Stimulated activated effector memory CD8-positive, alpha-beta T cell treated with anti-CD3 and anti-CD28 coated beads, Interleukin-12 subunit alpha, Interleukin-12 subunit beta, amount 100 ng/mL, for 72 hours (primary cell): ENCODE measurements at regions not wholly inside any gene's neighbourhood (a gene's known extent, or its start where the extent isn't known, plus 50 kb on each side); places are given as distances from the start of the nearest gene placed in this dataset.
A peak's percentile ranks its signal among the peaks of the same experiment; 100 is the strongest.
"Not testable (repeated sequence)": the region's sequence is repeated elsewhere in the genome, so short reads cannot be mapped to it uniquely, and the experiment has no call there.

Source experiments
- ATAC-seq: fragments of 150-1000 bp; cut with Tn5 transposase; 2 replicates; pipeline ENCODE4 v1.10.0; 2021
- DNase-seq, 2 donors: peaks; one replicate each; pipeline ENCODE4 v3.0.0; 2021 to 2022; ENCODE audit warnings: low spot score in 2 of 2
- H3K27ac Mint-ChIP-seq: one replicate; pipeline ENCODE4 v1.8.0; 2022; ENCODE audit warnings: mild to moderate bottlenecking, mixed read lengths
- H3K36me3 Mint-ChIP-seq: one replicate; pipeline ENCODE4 v1.8.0; 2022; ENCODE audit warnings: mild to moderate bottlenecking, mixed read lengths
- H3K4me1 Mint-ChIP-seq: one replicate; pipeline ENCODE4 v1.8.0; 2022; ENCODE audit warnings: mixed read lengths
- H3K4me3 Mint-ChIP-seq: one replicate; pipeline ENCODE4 v1.8.0; 2022; ENCODE audit warnings: mild to moderate bottlenecking, mixed read lengths
- H3K9me3 Mint-ChIP-seq: one replicate; pipeline ENCODE4 v1.8.0; 2022; ENCODE audit warnings: mixed read lengths

GRCh38 chrX:140157611-140158010 lies 192.3 kb upstream of the CXorf66 start:
- no peaks in the 10 kb centered on the region for H3K4me1 Mint-ChIP-seq
- no peak overlapping the region for H3K4me3 Mint-ChIP-seq
- no peak overlapping the region for H3K27ac Mint-ChIP-seq
- no peaks in the 10 kb centered on the region for H3K9me3 Mint-ChIP-seq
- ATAC-seq (no peak), DNase-seq (no peak)
- H3K36me3 Mint-ChIP-seq = no peaks in the 10 kb centered on the region

GRCh38 chrX:140157143-140157542 lies 191.8 kb upstream of the CXorf66 start:
- Mint-ChIP-seq H3K27ac (no peak overlapping the region), H3K9me3 (no peaks in the 10 kb centered on the region), H3K4me3 (no peak overlapping the region), H3K4me1 (no peaks in the 10 kb centered on the region), H3K36me3 (no peaks in the 10 kb centered on the region)
- ATAC-seq = no peak
- no peak for DNase-seq

- no peak for DNase-seq
- no peak overlapping the region for H3K4me3 Mint-ChIP-seq
- H3K9me3 Mint-ChIP-seq = no peaks in the 10 kb centered on the region
- no peaks in the 10 kb centered on the region for H3K36me3 Mint-ChIP-seq
- ATAC-seq = no peak
- no peaks in the 10 kb centered on the region for H3K4me1 Mint-ChIP-seq
- H3K27ac Mint-ChIP-seq = no peak overlapping the region
Observed at GRCh38 chrX:140151316-140151715, 186.0 kb upstream of the CXorf66 start.

GRCh38 chrX:140149761-140150160 lies 184.4 kb upstream of the CXorf66 start:
- no peaks in the 10 kb centered on the region for H3K4me1 Mint-ChIP-seq
- H3K4me3 Mint-ChIP-seq = no peak overlapping the region
- no peak overlapping the region for H3K27ac Mint-ChIP-seq
- ATAC-seq (no peak), DNase-seq (no peak)
- no peaks in the 10 kb centered on the region for H3K9me3 Mint-ChIP-seq
- H3K36me3 Mint-ChIP-seq = no peaks in the 10 kb centered on the region

- ATAC-seq (no peak), DNase-seq (no peak)
- Mint-ChIP-seq H3K9me3 (no peaks in the 10 kb centered on the region), H3K27ac (no peak overlapping the region), H3K36me3 (no peaks in the 10 kb centered on the region), H3K4me3 (no peak overlapping the region), H3K4me1 (no peaks in the 10 kb centered on the region)
Observed at GRCh38 chrX:140141444-140142029, 176.2 kb upstream of the CXorf66 start.

GRCh38 chrX:140138492-140138891 lies 173.2 kb upstream of the CXorf66 start:
- not testable (repeated sequence) for H3K9me3 Mint-ChIP-seq, H3K4me1 Mint-ChIP-seq, DNase-seq, H3K4me3 Mint-ChIP-seq, H3K36me3 Mint-ChIP-seq, ATAC-seq, H3K27ac Mint-ChIP-seq

- H3K4me1 Mint-ChIP-seq, H3K9me3 Mint-ChIP-seq, H3K4me3 Mint-ChIP-seq, H3K27ac Mint-ChIP-seq, H3K36me3 Mint-ChIP-seq, ATAC-seq, DNase-seq: not testable (repeated sequence)
Observed at GRCh38 chrX:140138065-140138464, 172.7 kb upstream of the CXorf66 start.

GRCh38 chrX:140132937-140133336 lies 167.6 kb upstream of the CXorf66 start:
- Mint-ChIP-seq H3K4me1 (no peaks in the 10 kb centered on the region), H3K9me3 (no peaks in the 10 kb centered on the region)

GRCh38 chrX:140123446-140123845 lies 158.1 kb upstream of the CXorf66 start:
- ATAC-seq (no peak), DNase-seq (no peak)
- Mint-ChIP-seq H3K4me3 (no peak overlapping the region), H3K4me1 (no peaks in the 10 kb centered on the region), H3K27ac (no peak overlapping the region), H3K9me3 (peaks cover 2% of the 10 kb centered on the region), H3K36me3 (no peaks in the 10 kb centered on the region)

More at GRCh38 chrX:140132937-140133336, 167.6 kb upstream of the CXorf66 start:
- no peak for DNase-seq
- Mint-ChIP-seq H3K4me3 (no peak overlapping the region), H3K27ac (no peak overlapping the region), H3K36me3 (no peaks in the 10 kb centered on the region)
- no peak for ATAC-seq

- not testable (repeated sequence) for H3K4me1 Mint-ChIP-seq, H3K27ac Mint-ChIP-seq, H3K9me3 Mint-ChIP-seq, H3K4me3 Mint-ChIP-seq, ATAC-seq, DNase-seq, H3K36me3 Mint-ChIP-seq
Observed at GRCh38 chrX:140114059-140114458, 148.7 kb upstream of the CXorf66 start.

GRCh38 chrX:140110081-140110650 lies 144.8 kb upstream of the CXorf66 start:
- no peaks in the 10 kb centered on the region for H3K4me1 Mint-ChIP-seq
- DNase-seq (no peak), ATAC-seq (no peak)
- H3K4me3 Mint-ChIP-seq = no peak overlapping the region
- no peaks in the 10 kb centered on the region for H3K9me3 Mint-ChIP-seq
- no peak overlapping the region for H3K27ac Mint-ChIP-seq
- no peaks in the 10 kb centered on the region for H3K36me3 Mint-ChIP-seq

GRCh38 chrX:140104760-140105159 lies 139.4 kb upstream of the CXorf66 start:
- Mint-ChIP-seq H3K4me3 (no peak overlapping the region), H3K4me1 (no peaks in the 10 kb centered on the region), H3K27ac (no peak overlapping the region), H3K9me3 (no peaks in the 10 kb centered on the region), H3K36me3 (no peaks in the 10 kb centered on the region)
- DNase-seq (no peak), ATAC-seq (no peak)

- DNase-seq (no peak), ATAC-seq (no peak)
- H3K4me3 Mint-ChIP-seq = no peak overlapping the region
- H3K9me3 Mint-ChIP-seq = no peaks in the 10 kb centered on the region
- no peaks in the 10 kb centered on the region for H3K4me1 Mint-ChIP-seq
- no peak overlapping the region for H3K27ac Mint-ChIP-seq
- no peaks in the 10 kb centered on the region for H3K36me3 Mint-ChIP-seq
Observed at GRCh38 chrX:140099221-140099620, 133.9 kb upstream of the CXorf66 start.

- DNase-seq = no peak
- H3K27ac Mint-ChIP-seq = no peak overlapping the region
- H3K4me3 Mint-ChIP-seq = no peak overlapping the region
- ATAC-seq = no peak
- H3K36me3 Mint-ChIP-seq = no peaks in the 10 kb centered on the region
- H3K4me1 Mint-ChIP-seq = no peaks in the 10 kb centered on the region
- H3K9me3 Mint-ChIP-seq = no peaks in the 10 kb centered on the region
Observed at GRCh38 chrX:140092121-140092520, 126.8 kb upstream of the CXorf66 start.

- ATAC-seq (peak; percentile 49), DNase-seq (no peak)
- Mint-ChIP-seq H3K9me3 (no peaks in the 10 kb centered on the region), H3K36me3 (no peaks in the 10 kb centered on the region), H3K27ac (no peak overlapping the region), H3K4me1 (no peaks in the 10 kb centered on the region), H3K4me3 (no peak overlapping the region)
Observed at GRCh38 chrX:140091125-140091886, 126.0 kb upstream of the CXorf66 start.

- DNase-seq = no peak
- no peak for ATAC-seq
- Mint-ChIP-seq H3K4me3 (no peak overlapping the region), H3K4me1 (no peaks in the 10 kb centered on the region), H3K9me3 (no peaks in the 10 kb centered on the region), H3K27ac (no peak overlapping the region), H3K36me3 (no peaks in the 10 kb centered on the region)
Observed at GRCh38 chrX:140090800-140091124, 125.4 kb upstream of the CXorf66 start.
